HepG2 (cell line): ENCODE measurements at regions not wholly inside any gene's neighbourhood (a gene's known extent, or its start where the extent isn't known, plus 50 kb on each side); places are given as distances from the start of the nearest gene placed in this dataset.
A peak's percentile ranks its signal among the peaks of the same experiment; 100 is the strongest.

Experiments
- ATAC-seq: fragments of 200-7000 bp; cut with Tn5 transposase; 3 replicates; pipeline ENCODE4 v1.9.1; 2020; ENCODE audit warnings: mild to moderate bottlenecking, moderate library complexity
- BruUV-seq: library from RNA; stranded (reverse); fragments of 400-500 nt; replicated peaks from 2 replicates; lab custom pipeline; 2021; lab: Mats Ljungman, UMichigan
- CTCF ChIA-PET: fragments of 300-600 bp; formaldehyde crosslinking; extraction: SDS; loops from one replicate; lab custom pipeline; 2021; ENCODE audit warnings: low total read pairs, inconsistent platforms, low intra/inter-chr PET ratio; lab: Yijun Ruan, JAX
- POLR2A ChIA-PET: fragments of 350-600 bp; sonication (Branson Sonifier 250); formaldehyde crosslinking; loops from one replicate; lab custom pipeline; 2020; ENCODE audit warnings: antibody characterized with exemption, inconsistent platforms; lab: Yijun Ruan, JAX
- DNase-seq: peaks from one replicate; pipeline ENCODE4 v3.0.0-alpha.2; 2015; ENCODE audit warnings: low spot score
- FAIRE-seq: peaks from 3 replicates; lab custom pipeline; 2011; peaks lifted over from hg19 to GRCh38; lab: Jason Lieb, UNC
- H2AFZ ChIP-seq: one replicate; pipeline ENCODE4 v1.6.1; 2011; ENCODE audit warnings: low read length, inconsistent platforms
- H3K27ac ChIP-seq: fragments of 300-600 bp; 3 replicates; pipeline ENCODE4 v1.8.0; 2011; ENCODE audit warnings: mixed run types, mild to moderate bottlenecking, mixed read lengths, low read length, inconsistent platforms; ENCODE audit not compliant: insufficient read depth; ENCODE audit errors: extremely low read length
- H3K27me3 ChIP-seq, 2 experiments: fragments of 200-600 bp in 1 of 2; 2 replicates in 1 of 2; 3 replicates in 1 of 2; pipeline versions ENCODE4 v1.6.0 to v1.8.0; 2011; ENCODE audit warnings: low read length in 2 of 2, mild to moderate bottlenecking in 2 of 2, moderate library complexity in 2 of 2, inconsistent platforms in 1 of 2; ENCODE audit not compliant: insufficient read depth in 2 of 2, control insufficient read depth in 1 of 2
- H3K36me3 ChIP-seq, 2 experiments: fragments of 200-600 bp in 1 of 2; replicated peaks in 1 of 2; 2 replicates in 1 of 2; 3 replicates in 1 of 2; pipeline versions ENCODE4 v1.5.1 to v1.8.0; 2011; ENCODE audit warnings: low read length in 2 of 2, inconsistent platforms in 1 of 2; ENCODE audit not compliant: insufficient read depth in 2 of 2, control insufficient read depth in 1 of 2
- H3K4me1 ChIP-seq: 2 replicates; pipeline ENCODE4 v1.5.1; 2012; ENCODE audit warnings: low read length, inconsistent platforms; ENCODE audit not compliant: insufficient read depth
- H3K4me2 ChIP-seq: 2 replicates; pipeline ENCODE4 v1.6.0; 2011; ENCODE audit warnings: low read depth, low read length, inconsistent platforms
- H3K4me3 ChIP-seq, 3 experiments: fragments of 200-600 bp in 1 of 3; sonication (generic), shearing (Covaris generic) in 1 of 3; replicated peaks in 1 of 3; 2 replicates each; pipeline ENCODE4 v1.5.1; 2011 to 2016; ENCODE audit warnings: low read length in 3 of 3, inconsistent platforms in 2 of 3, low read depth in 2 of 3, mild to moderate bottlenecking in 2 of 3, control low read depth in 1 of 3, mixed read lengths in 1 of 3; ENCODE audit not compliant: insufficient read depth in 1 of 3
- H3K79me2 ChIP-seq: one replicate; pipeline ENCODE4 v1.6.1; 2011; ENCODE audit warnings: low read length, inconsistent platforms; ENCODE audit not compliant: insufficient read depth
- H3K9ac ChIP-seq: 2 replicates; pipeline ENCODE4 v1.6.0; 2011; ENCODE audit warnings: mild to moderate bottlenecking, low read depth, low read length, inconsistent platforms; ENCODE audit not compliant: insufficient read depth
- H3K9me3 ChIP-seq: 2 replicates; pipeline ENCODE4 v1.5.1; 2012; ENCODE audit warnings: mild to moderate bottlenecking, low read length
- H4K20me1 ChIP-seq: 2 replicates; pipeline ENCODE4 v1.6.0; 2011; ENCODE audit warnings: inconsistent platforms, mild to moderate bottlenecking, low read length, moderate library complexity; ENCODE audit not compliant: insufficient read depth
- MAFK ChIP-seq, 2 experiments: IDR thresholded peaks in 1 of 2; conservative IDR thresholded peaks in 1 of 2; 2 replicates each; pipeline ENCODE4 v1.6.1; 2011; ENCODE audit warnings: improper control_type of control experiment in 2 of 2, low read length in 2 of 2
- MED13 ChIP-seq: sonication (generic); formaldehyde crosslinking; IDR thresholded peaks from 2 replicates; pipeline ENCODE4 v1.5.0; 2020; ENCODE audit warnings: missing genetic modification reagents
- TBX2 ChIP-seq: sonication (generic); formaldehyde crosslinking; IDR thresholded peaks from 2 replicates; pipeline ENCODE4 v1.5.0; 2020; ENCODE audit warnings: missing genetic modification reagents, mild to moderate bottlenecking, borderline replicate concordance
- ZMYM4 ChIP-seq: sonication (generic); formaldehyde crosslinking; IDR thresholded peaks from 2 replicates; pipeline ENCODE4 v1.8.1; 2023; ENCODE audit warnings: mild to moderate bottlenecking, missing genetic modification reagents
- ZNF350 ChIP-seq: sonication (generic); formaldehyde crosslinking; IDR thresholded peaks from 2 replicates; pipeline ENCODE4 v1.4.0; 2020; ENCODE audit warnings: mild to moderate bottlenecking, low read depth, missing genetic modification reagents, borderline replicate concordance
- WGBS: methylation state at CpG from one replicate; pipeline ENCODE4 v1.1.6; 2017; ENCODE audit warnings: low lambda C conversion rate; 5-methylcytosine and 5-hydroxymethylcytosine counted together
- in situ Hi-C: cut with HindIII; loops from 2 replicates; pipeline ENCODE4 v1.10.0; 2017; ENCODE audit warnings: low pct_unique_long_range_greater_than_20kb; ENCODE audit not compliant: extremely low pct_ligation_motif_present
- intact Hi-C: fragments of 100-400 bp; cut with micrococcal nuclease; formaldehyde crosslinking; loops from one replicate; pipeline ENCODE4 v1.10.0; 2022; ENCODE audit not compliant: unreplicated experiment

- TF ChIP-seq ZNF350 (CRISPR knock-in tag) (no peak), ZMYM4 (CRISPR knock-in tag) (no peak), MAFK (conservative IDR thresholded peaks at IDR 0.05 in 1 of 2, IDR thresholded peaks at IDR 0.05 in 1 of 2; ENCODE audit: low read length in 2 of 2) (peak; percentile 9 to 41; a peak in 1 of 4 replicates)
- in situ Hi-C loops (loop anchor here (25.0 kb wide), 1 partner anchor 798 kb away; the partner anchor contains the start of gene POU3F2), intact Hi-C loops (no loop called here)
- WGBS, result 8% methylated on average over 5 of the region's 5 CpGs
- Histone ChIP-seq H3K36me3 (no peaks in the 10 kb centered on the region), H4K20me1 (no peaks in the 10 kb centered on the region), H3K27me3 (no peaks in the 10 kb centered on the region), H3K4me2 (no peak overlapping the region), H2AFZ (no peak overlapping the region), H3K79me2 (no peaks in the 10 kb centered on the region), H3K9ac (no peak overlapping the region), H3K4me1 (no peaks in the 10 kb centered on the region), H3K27ac (no peak overlapping the region), H3K4me3 (no peak overlapping the region), H3K9me3 (no peaks in the 10 kb centered on the region)
- ChIA-PET POLR2A (no interaction called here), CTCF (no interaction called here)
- no TSS peak for BruUV-seq
- DNase-seq (no peak), FAIRE-seq (no peak), ATAC-seq (no peak)
Observed at GRCh38 chr6:98039443-98039842, 756.4 kb upstream of the MMS22L start.

GRCh38 chr6:98039904-98040607 lies 757.0 kb upstream of the MMS22L start:
- no peaks in the 10 kb centered on the region for H3K9me3 ChIP-seq
- DNase-seq, result no peak
- CTCF ChIA-PET, result no interaction called here
- intact Hi-C loops (no loop called here), in situ Hi-C loops (loop anchor here (25.0 kb wide), 1 partner anchor 797 kb away; the partner anchor contains the start of gene POU3F2)
- H3K4me3 ChIP-seq, result no peak overlapping the region
- no peak overlapping the region for H3K27ac ChIP-seq
- H3K9ac ChIP-seq, result no peak overlapping the region
- no peaks in the 10 kb centered on the region for H3K36me3 ChIP-seq
- POLR2A ChIA-PET, result no interaction called here
- H3K4me1 ChIP-seq, result no peaks in the 10 kb centered on the region
- FAIRE-seq, result no peak
- no peak overlapping the region for H2AFZ ChIP-seq
- TF ChIP-seq TBX2 (no peak), MED13 (CRISPR knock-in tag) (no peak)
- TF ChIP-seq, all 625 proteins: peak for 0
- BruUV-seq, result no TSS peak
- WGBS, result 1% methylated on average over 3 of the region's 3 CpGs
- Histone ChIP-seq H3K27me3 (no peaks in the 10 kb centered on the region), H3K79me2 (no peaks in the 10 kb centered on the region), H3K4me2 (no peak overlapping the region), H4K20me1 (no peaks in the 10 kb centered on the region)
- no peak for ATAC-seq
